Ovary (tissue), 3 donors: ENCODE measurements at regions not wholly inside any gene's neighbourhood (a gene's known extent, or its start where the extent isn't known, plus 50 kb on each side); places are given as distances from the start of the nearest gene placed in this dataset.

Experiments used
- CTCF ChIP-seq, 3 donors: fragments of 450-650 bp in 2 of 3; fragments of 200-600 bp in 1 of 3; IDR thresholded peaks; one replicate each; pipeline versions ENCODE4 v1.5.1 to v1.8.0; 2016 to 2022; ENCODE audit warnings: antibody characterized with exemption in 3 of 3, mild to moderate bottlenecking in 1 of 3
- EP300 ChIP-seq: sonication (generic); formaldehyde crosslinking; IDR thresholded peaks from one replicate; pipeline ENCODE4 v1.6.1; 2017; ENCODE audit warnings: antibody characterized with exemption
- donor health status: DM: no; HTN: no; CAD: no.

- TF ChIP-seq CTCF (IDR thresholded peaks at IDR 0.05), result no peak
- TF ChIP-seq EP300, result no peak
Measured at GRCh38 chr6:163775313-163775712, 360.8 kb downstream of the QKI start.
